ENCODE measurements at regions not wholly inside any gene's neighbourhood (a gene's known extent, or its start where the extent isn't known, plus 50 kb on each side); places are given as distances from the start of the nearest gene placed in this dataset.
"Not testable (repeated sequence)": the region's sequence is repeated elsewhere in the genome, so short reads cannot be mapped to it uniquely, and the experiment has no call there.

DNA sequence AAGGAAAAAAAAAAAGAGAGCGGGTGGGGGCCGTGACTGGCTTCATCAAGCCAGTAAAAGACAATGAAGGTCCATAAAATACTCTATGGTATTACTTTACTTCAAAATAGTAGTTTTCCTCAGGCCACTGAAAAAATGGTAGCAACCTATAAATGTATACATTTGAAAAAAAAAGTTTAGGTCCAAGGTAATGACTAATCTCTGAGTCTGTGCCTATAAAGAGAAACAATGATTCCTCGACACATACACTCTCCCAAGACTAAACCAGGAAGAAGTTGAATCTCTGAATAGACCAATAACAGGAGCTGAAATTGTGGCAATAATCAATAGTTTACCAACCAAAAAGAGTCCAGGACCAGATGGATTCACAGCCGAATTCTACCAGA is 84.5 kb upstream of the SIRPG start:
- H4K8ac ChIP-seq (ENCODE audit: low read depth in 2 of 2, low read length in 2 of 2); H2BK20ac ChIP-seq (ENCODE audit: low read depth, low read length); dilution Hi-C loops (cut with HindIII; ENCODE audit: low sequenced_read_pairs, unreplicated experiment); H3K23ac ChIP-seq (ENCODE audit: low read depth, low read length); DNase-seq; H4K20me1 ChIP-seq (ENCODE audit: insufficient read depth, low read length); H4K5ac ChIP-seq (ENCODE audit: low read depth, low read length); H3K79me1 ChIP-seq (ENCODE audit: low read depth in 1 of 2, low read length in 2 of 2); H2BK5ac ChIP-seq (ENCODE audit: low read depth, low read length, poor library complexity, severe bottlenecking); H2AK5ac ChIP-seq (ENCODE audit: low read depth, low read length); H2BK15ac ChIP-seq (ENCODE audit: low read depth, low read length); H3K36me3 ChIP-seq (ENCODE audit: control insufficient read depth, insufficient read depth, low read length); H3K27ac ChIP-seq (ENCODE audit: insufficient read depth, low read length); CTCF ChIA-PET; H3K4me2 ChIP-seq (ENCODE audit: low read depth, low read length); H3K4ac ChIP-seq (ENCODE audit: low read depth, low read length); intact Hi-C loops (cut with micrococcal nuclease); H3K4me1 ChIP-seq (ENCODE audit: control insufficient read depth, insufficient read depth, low read length); H3K9me1 ChIP-seq (ENCODE audit: insufficient read depth, low read length); H2BK120ac ChIP-seq (ENCODE audit: low read depth, low read length); H3K9me3 ChIP-seq (ENCODE audit: control insufficient read depth, insufficient read depth, low read length); H3K9ac ChIP-seq (ENCODE audit: low read depth, low read length); H2AFZ ChIP-seq (replicated peaks; ENCODE audit: low read length, poor library complexity); H3K27me3 ChIP-seq (ENCODE audit: control insufficient read depth, insufficient read depth, low read length); H3K18ac ChIP-seq (ENCODE audit: low read depth, low read length); BruUV-seq (replicated peaks); in situ Hi-C loops (cut with MboI; ENCODE audit: low sequenced_read_pairs); H2AK9ac ChIP-seq (replicated peaks; ENCODE audit: low read depth, low read length, poor library complexity); POLR2A ChIA-PET (ENCODE audit: unreplicated experiment); H3K4me3 ChIP-seq (ENCODE audit: insufficient read depth, low read depth, low read length); H4K91ac ChIP-seq (ENCODE audit: insufficient read depth, low read depth, low read length); H3K56ac ChIP-seq (ENCODE audit: extremely low read depth, insufficient read depth, low read length); ATAC-seq (ENCODE audit: low read depth); H3K14ac ChIP-seq (replicated peaks; ENCODE audit: low read depth, low read length): not testable (repeated sequence)
- WGBS, 2 experiments (ENCODE audit: extremely low coverage in 2 of 2, insufficient read length in 1 of 2), result no CpG with 5 or more reads among the region's 4 CpGs

Measured in IMR-90 (cell line).